ENCODE measurements at regions not wholly inside any gene's neighbourhood (a gene's known extent, or its start where the extent isn't known, plus 50 kb on each side); places are given as distances from the start of the nearest gene placed in this dataset.

GRCh38 chr4:175882891-175883290 is 70.8 kb upstream of the GPM6A start:
- no peaks in the 10 kb centered on the region for H4K20me1 ChIP-seq (ENCODE audit: insufficient read depth)
- no peaks in the 10 kb centered on the region for H3F3A ChIP-seq (ENCODE audit: insufficient read depth)
- H3K79me2 ChIP-seq (ENCODE audit: insufficient read depth): no peaks in the 10 kb centered on the region
- H3K36me3 ChIP-seq (ENCODE audit: low read depth): no peaks in the 10 kb centered on the region
- no peaks in the 10 kb centered on the region for H3K27me3 ChIP-seq (replicated peaks; ENCODE audit: insufficient read depth)
- H3K27ac ChIP-seq: no peak overlapping the region
- TF ChIP-seq EZH2phosphoT487 (IDR thresholded peaks at IDR 0.05; ENCODE audit: insufficient read depth, low read depth): no peak
- no peak for TF ChIP-seq EZH2 (IDR thresholded peaks at IDR 0.05; ENCODE audit: insufficient read depth, poor library complexity, severe bottlenecking)
- no peak for DNase-seq
- H2AFZ ChIP-seq: no peak overlapping the region
- H3K9me2 ChIP-seq (ENCODE audit: insufficient read depth): no peaks in the 10 kb centered on the region
- H3K9ac ChIP-seq: no peak overlapping the region
- no peak overlapping the region for H3K4me2 ChIP-seq (ENCODE audit: unreplicated experiment)
- no peaks in the 10 kb centered on the region for H3K9me3 ChIP-seq (ENCODE audit: low read depth)
- no peak overlapping the region for H3K4me3 ChIP-seq
- in situ Hi-C loops (cut with MboI): no loop called here
- H3K4me1 ChIP-seq (ENCODE audit: insufficient read depth): no peaks in the 10 kb centered on the region

- no peak overlapping the region for H3K4me2 ChIP-seq (ENCODE audit: unreplicated experiment)
- 22 to 24% methylated on average over 4 of the region's 4 CpGs for WGBS, 2 experiments (ENCODE audit: low coverage in 1 of 2, low lambda C conversion rate in 2 of 2, missing lambda C conversion rate in 2 of 2)
- no peaks in the 10 kb centered on the region for H3K79me2 ChIP-seq (ENCODE audit: insufficient read depth)
- no peaks in the 10 kb centered on the region for H3F3A ChIP-seq (ENCODE audit: insufficient read depth)
- no peak overlapping the region for H2AFZ ChIP-seq
- H3K36me3 ChIP-seq (ENCODE audit: low read depth): no peaks in the 10 kb centered on the region
- H3K4me1 ChIP-seq (ENCODE audit: insufficient read depth): no peaks in the 10 kb centered on the region
- no peaks in the 10 kb centered on the region for H3K27me3 ChIP-seq (replicated peaks; ENCODE audit: insufficient read depth)
- no peaks in the 10 kb centered on the region for H4K20me1 ChIP-seq (ENCODE audit: insufficient read depth)
- in situ Hi-C loops (cut with MboI): no loop called here
- peak; percentile 4 for DNase-seq
- H3K9ac ChIP-seq: no peak overlapping the region
- no peaks in the 10 kb centered on the region for H3K9me2 ChIP-seq (ENCODE audit: insufficient read depth)
- no peak overlapping the region for H3K4me3 ChIP-seq
- H3K9me3 ChIP-seq (ENCODE audit: low read depth): no peaks in the 10 kb centered on the region
- TF ChIP-seq EZH2phosphoT487 (IDR thresholded peaks at IDR 0.05; ENCODE audit: insufficient read depth, low read depth) (no peak), EZH2 (IDR thresholded peaks at IDR 0.05; ENCODE audit: insufficient read depth, poor library complexity, severe bottlenecking) (no peak)
- no peak overlapping the region for H3K27ac ChIP-seq
Observed at GRCh38 chr4:175884048-175884447, 72.0 kb upstream of the GPM6A start.

GRCh38 chr4:175891231-175891630 is 79.2 kb upstream of the GPM6A start:
- Histone ChIP-seq H3K9ac (no peak overlapping the region), H3K4me2 (ENCODE audit: unreplicated experiment) (no peak overlapping the region), H3K9me3 (ENCODE audit: low read depth) (no peaks in the 10 kb centered on the region), H4K20me1 (ENCODE audit: insufficient read depth) (0 out of 2 replicates have a peak, but pooled peaks cover 3% of the 10 kb centered on the region), H3F3A (ENCODE audit: insufficient read depth) (no peaks in the 10 kb centered on the region), H3K4me1 (ENCODE audit: insufficient read depth) (no peaks in the 10 kb centered on the region), H3K79me2 (ENCODE audit: insufficient read depth) (no peaks in the 10 kb centered on the region), H3K9me2 (ENCODE audit: insufficient read depth) (no peaks in the 10 kb centered on the region), H3K36me3 (ENCODE audit: low read depth) (no peaks in the 10 kb centered on the region), H3K27me3 (replicated peaks; ENCODE audit: insufficient read depth) (no peaks in the 10 kb centered on the region; the same call in 1 of the 2 replicates), H2AFZ (no peak overlapping the region), H3K27ac (no peak overlapping the region), H3K4me3 (no peak overlapping the region)
- TF ChIP-seq EZH2 (IDR thresholded peaks at IDR 0.05; ENCODE audit: insufficient read depth, poor library complexity, severe bottlenecking) (no peak), EZH2phosphoT487 (IDR thresholded peaks at IDR 0.05; ENCODE audit: insufficient read depth, low read depth) (no peak)
- DNase-seq: no peak
- whole genome bisulfite sequencing, 2 experiments (ENCODE audit: low coverage in 1 of 2, low lambda C conversion rate in 2 of 2, missing lambda C conversion rate in 2 of 2): 75 to 78% methylated on average over 4 of the region's 4 CpGs
- in situ Hi-C loops (cut with MboI): no loop called here

- in situ Hi-C loops (cut with MboI): no loop called here
- WGBS, 2 experiments (ENCODE audit: low coverage in 1 of 2, low lambda C conversion rate in 2 of 2, missing lambda C conversion rate in 2 of 2): 2 to 4% methylated on average over 2 of the region's 2 CpGs
- H4K20me1 ChIP-seq (ENCODE audit: insufficient read depth): 0 out of 2 replicates have a peak, but pooled peaks cover 3% of the 10 kb centered on the region
Observed at GRCh38 chr4:175891851-175892250, 79.8 kb upstream of the GPM6A start.

GRCh38 chr4:175905925-175906324 is 93.9 kb upstream of the GPM6A start:
- Histone ChIP-seq H3K4me3 (no peak overlapping the region), H3K4me2 (ENCODE audit: unreplicated experiment) (no peak overlapping the region), H3F3A (ENCODE audit: insufficient read depth) (no peaks in the 10 kb centered on the region), H3K36me3 (ENCODE audit: low read depth) (no peaks in the 10 kb centered on the region), H3K79me2 (ENCODE audit: insufficient read depth) (no peaks in the 10 kb centered on the region), H3K9me2 (ENCODE audit: insufficient read depth) (no peaks in the 10 kb centered on the region), H3K27me3 (replicated peaks; ENCODE audit: insufficient read depth) (no peaks in the 10 kb centered on the region), H2AFZ (no peak overlapping the region), H3K4me1 (ENCODE audit: insufficient read depth) (no peaks in the 10 kb centered on the region), H3K9ac (no peak overlapping the region), H4K20me1 (ENCODE audit: insufficient read depth) (no peaks in the 10 kb centered on the region; the same call in 1 of the 2 replicates), H3K9me3 (ENCODE audit: low read depth) (no peaks in the 10 kb centered on the region), H3K27ac (no peak overlapping the region)
- WGBS, 2 experiments (ENCODE audit: low coverage in 1 of 2, low lambda C conversion rate in 2 of 2, missing lambda C conversion rate in 2 of 2): 19 to 23% methylated on average over 2 of the region's 2 CpGs
- no peak for DNase-seq
- in situ Hi-C loops (cut with MboI): no loop called here
- TF ChIP-seq EZH2 (IDR thresholded peaks at IDR 0.05; ENCODE audit: insufficient read depth, poor library complexity, severe bottlenecking) (no peak), EZH2phosphoT487 (IDR thresholded peaks at IDR 0.05; ENCODE audit: insufficient read depth, low read depth) (no peak)

More at GRCh38 chr4:175891851-175892250, 79.8 kb upstream of the GPM6A start:
- Histone ChIP-seq H3K27ac (no peak overlapping the region), H3K9me3 (ENCODE audit: low read depth) (no peaks in the 10 kb centered on the region), H3K4me2 (ENCODE audit: unreplicated experiment) (no peak overlapping the region), H3K79me2 (ENCODE audit: insufficient read depth) (no peaks in the 10 kb centered on the region), H3K9me2 (ENCODE audit: insufficient read depth) (no peaks in the 10 kb centered on the region), H3K4me1 (ENCODE audit: insufficient read depth) (no peaks in the 10 kb centered on the region), H3F3A (ENCODE audit: insufficient read depth) (no peaks in the 10 kb centered on the region), H3K27me3 (replicated peaks; ENCODE audit: insufficient read depth) (no peaks in the 10 kb centered on the region; the same call in 1 of the 2 replicates), H2AFZ (no peak overlapping the region), H3K36me3 (ENCODE audit: low read depth) (no peaks in the 10 kb centered on the region), H3K9ac (no peak overlapping the region), H3K4me3 (no peak overlapping the region)
- TF ChIP-seq EZH2 (IDR thresholded peaks at IDR 0.05; ENCODE audit: insufficient read depth, poor library complexity, severe bottlenecking) (no peak), EZH2phosphoT487 (IDR thresholded peaks at IDR 0.05; ENCODE audit: insufficient read depth, low read depth) (no peak)
- DNase-seq: peak; percentile 50

Data from GM23248 (cell line).